ENCODE measurements at regions not wholly inside any gene's neighbourhood (a gene's known extent, or its start where the extent isn't known, plus 50 kb on each side); places are given as distances from the start of the nearest gene placed in this dataset.

GRCh38 chr6:166742981-166743380 is 115.9 kb upstream of the RPS6KA2 start:
- H3K79me2 ChIP-seq (ENCODE audit: insufficient read depth, low read length) = no peaks in the 10 kb centered on the region
- no peaks in the 10 kb centered on the region for H3K4me1 ChIP-seq (ENCODE audit: insufficient read depth, low read length, severe bottlenecking)
- TF ChIP-seq CTCF (IDR thresholded peaks at IDR 0.05; ENCODE audit: low read length) (no peak), EZH2 (IDR thresholded peaks at IDR 0.05; ENCODE audit: borderline replicate concordance, low read length) (no peak)
- no peaks in the 10 kb centered on the region for H3K27me3 ChIP-seq (ENCODE audit: insufficient read depth, low read length)
- H3K4me3 ChIP-seq (ENCODE audit: low read depth, low read length, poor library complexity, severe bottlenecking) = no peak overlapping the region
- H3K27ac ChIP-seq (ENCODE audit: low read depth, low read length, poor library complexity, severe bottlenecking) = no peak overlapping the region
- no peaks in the 10 kb centered on the region for H3K9me2 ChIP-seq (ENCODE audit: low read depth, low read length)
- no peak overlapping the region for H3K4me2 ChIP-seq (ENCODE audit: low read length)
- no peaks in the 10 kb centered on the region for H3K36me3 ChIP-seq (ENCODE audit: insufficient read depth, low read length)
- H3K9me3 ChIP-seq (ENCODE audit: low read length) = no peaks in the 10 kb centered on the region
- no peak overlapping the region for H2AFZ ChIP-seq (ENCODE audit: low read length)
- H3F3A ChIP-seq (ENCODE audit: insufficient read depth, low read length) = no peaks in the 10 kb centered on the region
- H4K20me1 ChIP-seq (ENCODE audit: insufficient read depth, low read length) = no peaks in the 10 kb centered on the region
- no peak overlapping the region for H3K9ac ChIP-seq (ENCODE audit: low read length)

- Histone ChIP-seq H3K27me3 (ENCODE audit: insufficient read depth, low read length) (no peaks in the 10 kb centered on the region), H3K27ac (ENCODE audit: low read depth, low read length, poor library complexity, severe bottlenecking) (no peak overlapping the region), H2AFZ (ENCODE audit: low read length) (no peak overlapping the region), H3K4me2 (ENCODE audit: low read length) (no peak overlapping the region), H3K4me3 (ENCODE audit: low read depth, low read length, poor library complexity, severe bottlenecking) (no peak overlapping the region), H3K36me3 (ENCODE audit: insufficient read depth, low read length) (no peaks in the 10 kb centered on the region), H3K79me2 (ENCODE audit: insufficient read depth, low read length) (no peaks in the 10 kb centered on the region), H3K9ac (ENCODE audit: low read length) (no peak overlapping the region), H4K20me1 (ENCODE audit: insufficient read depth, low read length) (no peaks in the 10 kb centered on the region), H3F3A (ENCODE audit: insufficient read depth, low read length) (no peaks in the 10 kb centered on the region), H3K9me2 (ENCODE audit: low read depth, low read length) (no peaks in the 10 kb centered on the region), H3K9me3 (ENCODE audit: low read length) (no peaks in the 10 kb centered on the region), H3K4me1 (ENCODE audit: insufficient read depth, low read length, severe bottlenecking) (no peaks in the 10 kb centered on the region)
- TF ChIP-seq EZH2 (IDR thresholded peaks at IDR 0.05; ENCODE audit: borderline replicate concordance, low read length) (no peak), CTCF (IDR thresholded peaks at IDR 0.05; ENCODE audit: low read length) (no peak)
Measured at GRCh38 chr6:166739976-166740318, 112.9 kb upstream of the RPS6KA2 start.

- no peak for TF ChIP-seq EZH2 (IDR thresholded peaks at IDR 0.05; ENCODE audit: borderline replicate concordance, low read length)
- no peak for TF ChIP-seq CTCF (IDR thresholded peaks at IDR 0.05; ENCODE audit: low read length)
- Histone ChIP-seq H3K79me2 (ENCODE audit: insufficient read depth, low read length) (no peaks in the 10 kb centered on the region), H3K36me3 (ENCODE audit: insufficient read depth, low read length) (no peaks in the 10 kb centered on the region), H3K9me3 (ENCODE audit: low read length) (no peaks in the 10 kb centered on the region), H3K4me2 (ENCODE audit: low read length) (no peak overlapping the region), H3K27me3 (ENCODE audit: insufficient read depth, low read length) (no peaks in the 10 kb centered on the region), H3K27ac (ENCODE audit: low read depth, low read length, poor library complexity, severe bottlenecking) (no peak overlapping the region), H3K9ac (ENCODE audit: low read length) (no peak overlapping the region), H3K4me3 (ENCODE audit: low read depth, low read length, poor library complexity, severe bottlenecking) (no peak overlapping the region), H4K20me1 (ENCODE audit: insufficient read depth, low read length) (no peaks in the 10 kb centered on the region), H3K9me2 (ENCODE audit: low read depth, low read length) (no peaks in the 10 kb centered on the region), H3F3A (ENCODE audit: insufficient read depth, low read length) (no peaks in the 10 kb centered on the region), H2AFZ (ENCODE audit: low read length) (no peak overlapping the region), H3K4me1 (ENCODE audit: insufficient read depth, low read length, severe bottlenecking) (no peaks in the 10 kb centered on the region)
Measured at GRCh38 chr6:166739117-166739975, 112.3 kb upstream of the RPS6KA2 start.

Data from OCI-LY1 (cell line).